MM.1S (cell line): ENCODE measurements at regions not wholly inside any gene's neighbourhood (a gene's known extent, or its start where the extent isn't known, plus 50 kb on each side); places are given as distances from the start of the nearest gene placed in this dataset.
A peak's percentile ranks its signal among the peaks of the same experiment; 100 is the strongest.

ENCODE experiments used
- DNase-seq: peaks from one replicate; pipeline ENCODE4 v3.0.0-alpha.2; 2015
- H2AFZ ChIP-seq: fragments of 300-600 bp; sonication (generic); 2 replicates; pipeline ENCODE4 v1.6.0; 2016; ENCODE audit warnings: antibody characterized with exemption, low read length
- H3F3A ChIP-seq: fragments of 300-600 bp; sonication (generic); 2 replicates; pipeline ENCODE4 v1.6.1; 2016; ENCODE audit warnings: mild to moderate bottlenecking, antibody characterized with exemption, low read length, moderate library complexity, mixed read lengths; ENCODE audit not compliant: insufficient read depth
- H3K27ac ChIP-seq: fragments of 300-600 bp; sonication (generic); 2 replicates; pipeline ENCODE4 v1.5.1; 2016; ENCODE audit warnings: mild to moderate bottlenecking, low read length
- H3K27me3 ChIP-seq: fragments of 300-600 bp; sonication (generic); replicated peaks from 2 replicates; pipeline ENCODE4 v1.6.0; 2016; ENCODE audit warnings: low read length; ENCODE audit not compliant: insufficient read depth
- H3K36me3 ChIP-seq: fragments of 300-600 bp; sonication (generic); replicated peaks from 2 replicates; pipeline ENCODE4 v1.6.1; 2016; ENCODE audit warnings: mild to moderate bottlenecking, low read length, mixed read lengths; ENCODE audit not compliant: insufficient read depth
- H3K4me1 ChIP-seq: fragments of 300-600 bp; sonication (generic); 2 replicates; pipeline ENCODE4 v1.6.1; 2016; ENCODE audit warnings: low read length, mixed read lengths
- H3K4me2 ChIP-seq: fragments of 300-600 bp; sonication (generic); 2 replicates; pipeline ENCODE4 v1.6.0; 2016; ENCODE audit warnings: low read depth, low read length
- H3K4me3 ChIP-seq: fragments of 300-600 bp; sonication (generic); 2 replicates; pipeline ENCODE4 v1.5.1; 2016; ENCODE audit warnings: low read length, mixed read lengths
- H3K79me2 ChIP-seq: fragments of 300-600 bp; sonication (generic); 2 replicates; pipeline ENCODE4 v1.6.1; 2016; ENCODE audit warnings: mixed run types, low read length, mixed read lengths
- H3K9ac ChIP-seq: fragments of 300-600 bp; sonication (generic); 2 replicates; pipeline ENCODE4 v1.6.1; 2016; ENCODE audit warnings: low read length, mixed read lengths
- H3K9me2 ChIP-seq: fragments of 300-600 bp; sonication (generic); replicated peaks from 2 replicates; pipeline ENCODE4 v1.6.1; 2016; ENCODE audit warnings: mild to moderate bottlenecking, low read length, mixed read lengths; ENCODE audit not compliant: insufficient read depth
- H3K9me3 ChIP-seq: fragments of 300-600 bp; sonication (generic); replicated peaks from 2 replicates; pipeline ENCODE4 v1.6.1; 2016; ENCODE audit warnings: mild to moderate bottlenecking, low read length, mixed read lengths; ENCODE audit not compliant: insufficient read depth
- H4K20me1 ChIP-seq: fragments of 300-600 bp; sonication (generic); 2 replicates; pipeline ENCODE4 v1.6.1; 2016; ENCODE audit warnings: mild to moderate bottlenecking, low read length, moderate library complexity, mixed read lengths; ENCODE audit not compliant: insufficient read depth
- EZH2 ChIP-seq: fragments of 300-600 bp; sonication (generic); optimal IDR thresholded peaks from 2 replicates; pipeline ENCODE3; 2017; ENCODE audit warnings: low read depth, mild to moderate bottlenecking, antibody characterized with exemption, low read length, mixed read lengths
- EZH2phosphoT487 ChIP-seq: fragments of 300-600 bp; sonication (generic); IDR thresholded peaks from 2 replicates; pipeline ENCODE4 v1.6.1; 2018; ENCODE audit warnings: antibody characterized with exemption, low read length
- TF ChIP-seq, protein P1 (sequence below): fragments of 300-600 bp; sonication (generic); IDR thresholded peaks from 2 replicates; pipeline ENCODE4 v1.5.1; 2016; ENCODE audit warnings: antibody characterized with exemption, low read length, mixed read lengths

GRCh38 chr7:96416116-96416515 is 94.2 kb upstream of the SLC25A13 start:
- Histone ChIP-seq H3K27me3 (no peaks in the 10 kb centered on the region), H3K4me2 (no peak overlapping the region)
- no peak for DNase-seq

DNA sequence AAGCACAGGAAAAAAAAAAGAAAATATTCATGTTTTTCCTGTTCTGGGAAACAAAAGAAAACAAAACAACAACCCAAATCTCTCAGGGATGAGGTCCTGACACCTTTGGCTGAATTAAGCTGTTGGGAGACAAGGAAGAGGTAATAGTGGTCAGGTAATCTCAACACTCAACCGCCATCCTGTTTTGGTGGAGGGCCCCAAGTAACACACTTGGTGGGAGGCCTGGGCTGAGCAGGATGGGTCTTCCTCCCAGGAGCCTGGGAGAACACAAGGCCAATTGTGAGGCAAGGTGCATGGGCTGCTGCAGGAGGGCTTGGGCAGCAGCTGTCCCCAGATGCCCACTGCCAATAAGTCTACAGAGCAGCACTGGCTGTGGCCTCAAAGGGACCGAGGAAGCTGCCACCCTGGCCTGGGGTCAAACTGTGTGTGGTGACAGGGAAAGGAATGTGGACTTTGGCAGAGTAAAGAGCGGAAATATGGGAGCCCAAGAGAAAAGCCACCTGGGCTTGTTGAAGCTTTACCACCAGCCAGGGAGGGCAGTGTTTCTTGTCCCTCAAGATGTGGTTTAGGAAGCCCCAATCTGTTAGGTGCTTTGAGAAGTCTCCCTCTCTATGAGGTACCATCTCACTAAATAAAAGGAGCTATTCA is 93.5 kb upstream of the SLC25A13 start:
- Histone ChIP-seq H3K27ac (no peak overlapping the region), H2AFZ (no peak overlapping the region), H3K4me1 (peaks cover 8% of the 10 kb centered on the region), H3K79me2 (no peaks in the 10 kb centered on the region), H3K36me3 (no peaks in the 10 kb centered on the region), H4K20me1 (no peaks in the 10 kb centered on the region), H3K9me3 (no peaks in the 10 kb centered on the region), H3K9ac (no peak overlapping the region), H3K4me2 (no peak overlapping the region), H3K27me3 (no peaks in the 10 kb centered on the region), H3F3A (no peaks in the 10 kb centered on the region), H3K9me2 (no peaks in the 10 kb centered on the region), H3K4me3 (no peak overlapping the region)
- DNase-seq = no peak
- TF ChIP-seq EZH2phosphoT487 (no peak), EZH2 (no peak)
- TF ChIP-seq, protein P1, sequence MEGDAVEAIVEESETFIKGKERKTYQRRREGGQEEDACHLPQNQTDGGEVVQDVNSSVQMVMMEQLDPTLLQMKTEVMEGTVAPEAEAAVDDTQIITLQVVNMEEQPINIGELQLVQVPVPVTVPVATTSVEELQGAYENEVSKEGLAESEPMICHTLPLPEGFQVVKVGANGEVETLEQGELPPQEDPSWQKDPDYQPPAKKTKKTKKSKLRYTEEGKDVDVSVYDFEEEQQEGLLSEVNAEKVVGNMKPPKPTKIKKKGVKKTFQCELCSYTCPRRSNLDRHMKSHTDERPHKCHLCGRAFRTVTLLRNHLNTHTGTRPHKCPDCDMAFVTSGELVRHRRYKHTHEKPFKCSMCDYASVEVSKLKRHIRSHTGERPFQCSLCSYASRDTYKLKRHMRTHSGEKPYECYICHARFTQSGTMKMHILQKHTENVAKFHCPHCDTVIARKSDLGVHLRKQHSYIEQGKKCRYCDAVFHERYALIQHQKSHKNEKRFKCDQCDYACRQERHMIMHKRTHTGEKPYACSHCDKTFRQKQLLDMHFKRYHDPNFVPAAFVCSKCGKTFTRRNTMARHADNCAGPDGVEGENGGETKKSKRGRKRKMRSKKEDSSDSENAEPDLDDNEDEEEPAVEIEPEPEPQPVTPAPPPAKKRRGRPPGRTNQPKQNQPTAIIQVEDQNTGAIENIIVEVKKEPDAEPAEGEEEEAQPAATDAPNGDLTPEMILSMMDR = no peak

More at GRCh38 chr7:96416116-96416515, 94.2 kb upstream of the SLC25A13 start:
- Histone ChIP-seq H3K4me1 (peaks cover 8% of the 10 kb centered on the region), H3K36me3 (no peaks in the 10 kb centered on the region), H3K9ac (no peak overlapping the region), H3K9me3 (no peaks in the 10 kb centered on the region), H3K4me3 (no peak overlapping the region), H3K27ac (no peak overlapping the region), H3K9me2 (no peaks in the 10 kb centered on the region), H3F3A (no peaks in the 10 kb centered on the region), H3K79me2 (no peaks in the 10 kb centered on the region), H2AFZ (no peak overlapping the region), H4K20me1 (no peaks in the 10 kb centered on the region)
- TF ChIP-seq EZH2phosphoT487 (no peak), EZH2 (no peak)
- TF ChIP-seq, protein P1 = no peak

GRCh38 chr7:96414931-96415292 is 93.0 kb upstream of the SLC25A13 start:
- Histone ChIP-seq H3K27me3 (no peaks in the 10 kb centered on the region), H2AFZ (no peak overlapping the region), H3K9me3 (no peaks in the 10 kb centered on the region), H3K79me2 (no peaks in the 10 kb centered on the region), H3K4me1 (peaks cover 8% of the 10 kb centered on the region), H3K27ac (no peak overlapping the region), H3K9me2 (no peaks in the 10 kb centered on the region), H3K4me2 (no peak overlapping the region), H3K36me3 (no peaks in the 10 kb centered on the region), H3K9ac (no peak overlapping the region), H3K4me3 (no peak overlapping the region), H4K20me1 (no peaks in the 10 kb centered on the region), H3F3A (no peaks in the 10 kb centered on the region)
- TF ChIP-seq, protein P1 = peak; percentile 85
- no peak for TF ChIP-seq EZH2phosphoT487
- DNase-seq = peak; percentile 63
